ENCODE measurements at regions not wholly inside any gene's neighbourhood (a gene's known extent, or its start where the extent isn't known, plus 50 kb on each side); places are given as distances from the start of the nearest gene placed in this dataset.

DNA sequence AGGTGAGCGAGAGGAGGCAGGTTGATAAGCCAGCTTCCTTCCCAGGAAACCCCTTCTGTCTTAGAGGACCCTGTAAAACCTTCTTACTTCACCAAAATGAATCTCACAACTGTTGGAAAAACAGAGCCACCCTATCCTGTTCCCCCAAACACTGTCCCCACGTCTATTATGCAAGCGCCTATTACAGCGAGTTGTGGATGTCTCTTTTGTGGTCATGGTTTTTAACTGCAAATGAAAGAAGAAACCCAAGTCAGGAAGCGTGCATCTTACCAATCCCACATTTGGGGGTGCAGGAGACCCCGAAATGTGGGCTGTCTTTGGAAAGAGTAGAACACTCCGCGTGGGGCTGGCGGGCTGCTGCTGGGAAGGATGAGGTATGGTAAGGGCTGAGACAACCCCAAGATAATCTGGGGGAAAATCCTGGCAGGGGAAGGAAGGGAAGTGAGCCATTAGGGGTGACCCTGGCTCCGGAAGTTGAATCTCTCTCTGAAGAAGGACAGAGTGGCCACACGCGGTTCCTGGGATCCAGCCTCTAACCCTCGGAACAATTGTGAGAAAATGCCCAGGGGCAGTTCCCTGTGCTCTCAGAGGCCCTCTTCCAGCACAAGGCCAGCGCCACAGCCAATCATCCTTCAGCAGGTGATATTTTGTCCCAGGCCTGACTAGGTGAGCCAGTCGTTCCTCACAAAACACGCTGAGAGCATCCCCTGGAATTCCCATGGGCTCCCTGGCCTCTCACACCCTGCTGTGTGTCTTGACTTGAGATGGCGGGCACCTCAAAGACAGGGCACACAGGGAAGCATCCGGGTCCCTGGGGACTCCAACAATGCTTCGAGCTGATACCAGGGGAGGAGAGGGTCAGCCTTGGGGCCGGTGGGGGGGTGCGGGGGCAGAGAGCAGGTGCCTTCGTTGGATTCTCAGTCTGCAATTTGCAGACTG is 168.5 kb upstream of the IRF2BP2 start (continued):
- TF ChIP-seq ZNF830 (CRISPR knock-in tag; IDR thresholded peaks at IDR 0.05) = peak; percentile 76; the same call in 1 of the 2 replicates
- peak; percentile 53; the same call in 1 of the 2 replicates for TF ChIP-seq L3MBTL2 (IDR thresholded peaks at IDR 0.05)
- no peak for TF ChIP-seq PHF21A (IDR thresholded peaks at IDR 0.05; ENCODE audit: borderline replicate concordance, low read depth)
- TF ChIP-seq, protein P1, sequence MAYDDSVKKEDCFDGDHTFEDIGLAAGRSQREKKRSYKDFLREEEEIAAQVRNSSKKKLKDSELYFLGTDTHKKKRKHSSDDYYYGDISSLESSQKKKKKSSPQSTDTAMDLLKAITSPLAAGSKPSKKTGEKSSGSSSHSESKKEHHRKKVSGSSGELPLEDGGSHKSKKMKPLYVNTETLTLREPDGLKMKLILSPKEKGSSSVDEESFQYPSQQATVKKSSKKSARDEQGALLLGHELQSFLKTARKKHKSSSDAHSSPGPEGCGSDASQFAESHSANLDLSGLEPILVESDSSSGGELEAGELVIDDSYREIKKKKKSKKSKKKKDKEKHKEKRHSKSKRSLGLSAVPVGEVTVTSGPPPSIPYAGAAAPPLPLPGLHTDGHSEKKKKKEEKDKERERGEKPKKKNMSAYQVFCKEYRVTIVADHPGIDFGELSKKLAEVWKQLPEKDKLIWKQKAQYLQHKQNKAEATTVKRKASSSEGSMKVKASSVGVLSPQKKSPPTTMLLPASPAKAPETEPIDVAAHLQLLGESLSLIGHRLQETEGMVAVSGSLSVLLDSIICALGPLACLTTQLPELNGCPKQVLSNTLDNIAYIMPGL (CRISPR knock-in tag; IDR thresholded peaks at IDR 0.05) = no peak
- TF ChIP-seq, protein P2, sequence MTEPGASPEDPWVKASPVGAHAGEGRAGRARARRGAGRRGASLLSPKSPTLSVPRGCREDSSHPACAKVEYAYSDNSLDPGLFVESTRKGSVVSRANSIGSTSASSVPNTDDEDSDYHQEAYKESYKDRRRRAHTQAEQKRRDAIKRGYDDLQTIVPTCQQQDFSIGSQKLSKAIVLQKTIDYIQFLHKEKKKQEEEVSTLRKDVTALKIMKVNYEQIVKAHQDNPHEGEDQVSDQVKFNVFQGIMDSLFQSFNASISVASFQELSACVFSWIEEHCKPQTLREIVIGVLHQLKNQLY (CRISPR knock-in tag; conservative IDR thresholded peaks at IDR 0.05) = no peak
- no peak for TF ChIP-seq TAF15 (IDR thresholded peaks at IDR 0.05; ENCODE audit: low read depth, low read length)
- no peak for TF ChIP-seq CBX3 (IDR thresholded peaks at IDR 0.05; ENCODE audit: borderline replicate concordance in 1 of 2, low read length in 2 of 2)
- TF ChIP-seq ZC3H11A (IDR thresholded peaks at IDR 0.05; ENCODE audit: low read depth, low read length) = no peak
- TF ChIP-seq SMAD4 (CRISPR knock-in tag; conservative IDR thresholded peaks at IDR 0.05) = no peak
- TF ChIP-seq SRSF7 (optimal IDR thresholded peaks at IDR 0.05; ENCODE audit: low read depth, low read length) = no peak
- TF ChIP-seq POU5F1 (IDR thresholded peaks at IDR 0.05; ENCODE audit: borderline replicate concordance, low read depth, low read length, partially characterized antibody) = peak; percentile 5
- peak; percentile 15; the same call in 1 of the 2 replicates for TF ChIP-seq ATF7 (IDR thresholded peaks at IDR 0.05)
- peak; percentile 72; the same call in 1 of the 2 replicates for TF ChIP-seq ESRRB (CRISPR knock-in tag; IDR thresholded peaks at IDR 0.05; ENCODE audit: borderline replicate concordance)
- no peak for TF ChIP-seq ZEB2 (IDR thresholded peaks at IDR 0.05)
- TF ChIP-seq, protein P3, sequence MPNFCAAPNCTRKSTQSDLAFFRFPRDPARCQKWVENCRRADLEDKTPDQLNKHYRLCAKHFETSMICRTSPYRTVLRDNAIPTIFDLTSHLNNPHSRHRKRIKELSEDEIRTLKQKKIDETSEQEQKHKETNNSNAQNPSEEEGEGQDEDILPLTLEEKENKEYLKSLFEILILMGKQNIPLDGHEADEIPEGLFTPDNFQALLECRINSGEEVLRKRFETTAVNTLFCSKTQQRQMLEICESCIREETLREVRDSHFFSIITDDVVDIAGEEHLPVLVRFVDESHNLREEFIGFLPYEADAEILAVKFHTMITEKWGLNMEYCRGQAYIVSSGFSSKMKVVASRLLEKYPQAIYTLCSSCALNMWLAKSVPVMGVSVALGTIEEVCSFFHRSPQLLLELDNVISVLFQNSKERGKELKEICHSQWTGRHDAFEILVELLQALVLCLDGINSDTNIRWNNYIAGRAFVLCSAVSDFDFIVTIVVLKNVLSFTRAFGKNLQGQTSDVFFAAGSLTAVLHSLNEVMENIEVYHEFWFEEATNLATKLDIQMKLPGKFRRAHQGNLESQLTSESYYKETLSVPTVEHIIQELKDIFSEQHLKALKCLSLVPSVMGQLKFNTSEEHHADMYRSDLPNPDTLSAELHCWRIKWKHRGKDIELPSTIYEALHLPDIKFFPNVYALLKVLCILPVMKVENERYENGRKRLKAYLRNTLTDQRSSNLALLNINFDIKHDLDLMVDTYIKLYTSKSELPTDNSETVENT (CRISPR knock-in tag; IDR thresholded peaks at IDR 0.05) = peak; percentile 52
- no peak for TF ChIP-seq HMGN3 (IDR thresholded peaks at IDR 0.05; ENCODE audit: borderline replicate concordance, extremely low read depth, insufficient read length, low read depth, low read length)
- TF ChIP-seq HLTF (IDR thresholded peaks at IDR 0.05) = no peak
- TF ChIP-seq NELFE (IDR thresholded peaks at IDR 0.05; ENCODE audit: insufficient read depth, insufficient read length) = no peak
- 0 out of 2 replicates have a peak, but pooled peaks have one; percentile 41 for TF ChIP-seq TCF7 (IDR thresholded peaks at IDR 0.05; ENCODE audit: borderline replicate concordance)
- no peak for TF ChIP-seq GATA2 (CRISPR knock-in tag; IDR thresholded peaks at IDR 0.05)
- TF ChIP-seq PRMT5 (CRISPR knock-in tag; IDR thresholded peaks at IDR 0.05) = no peak
- TF ChIP-seq GTF2A2 (tag; IDR thresholded peaks at IDR 0.05) = no peak
- no peak for TF ChIP-seq KHSRP (IDR thresholded peaks at IDR 0.05)
- no peak for TF ChIP-seq ZNF655 (CRISPR knock-in tag; IDR thresholded peaks at IDR 0.05)

Data from K562 (cell line).